GM19328 (cell line): ENCODE measurements at regions not wholly inside any gene's neighbourhood (a gene's known extent, or its start where the extent isn't known, plus 50 kb on each side); places are given as distances from the start of the nearest gene placed in this dataset.
"Not testable (repeated sequence)": the region's sequence is repeated elsewhere in the genome, so short reads cannot be mapped to it uniquely, and the experiment has no call there.

ENCODE experiments used
- ATAC-seq: cut with Tn5 transposase; IDR thresholded peaks from one replicate; pipeline ENCODE4 v1.9.1; 2021; ENCODE audit warnings: mild to moderate bottlenecking, moderate library complexity; ENCODE audit not compliant: unreplicated experiment

DNA sequence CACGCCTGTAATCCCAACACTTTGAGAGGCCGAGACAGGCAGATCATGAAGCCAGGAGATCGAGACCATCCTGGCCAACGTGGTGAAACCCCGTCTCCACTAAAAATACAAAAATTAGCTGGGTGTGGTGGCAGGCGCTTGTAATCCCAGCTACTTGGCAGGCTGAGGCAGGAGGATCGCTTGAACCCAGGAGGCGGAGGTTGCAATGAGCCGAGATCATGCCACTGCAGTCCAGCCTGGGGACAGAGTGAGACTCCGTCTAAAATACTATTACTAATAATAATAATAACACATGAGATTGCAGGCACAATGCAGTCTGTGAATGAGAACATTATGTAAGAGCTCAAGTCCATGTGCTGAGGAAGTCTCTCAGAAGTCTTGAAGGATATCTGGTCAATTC, 1684.4 kb downstream of the SPATA31A7 start:
- not testable (repeated sequence) for ATAC-seq

DNA sequence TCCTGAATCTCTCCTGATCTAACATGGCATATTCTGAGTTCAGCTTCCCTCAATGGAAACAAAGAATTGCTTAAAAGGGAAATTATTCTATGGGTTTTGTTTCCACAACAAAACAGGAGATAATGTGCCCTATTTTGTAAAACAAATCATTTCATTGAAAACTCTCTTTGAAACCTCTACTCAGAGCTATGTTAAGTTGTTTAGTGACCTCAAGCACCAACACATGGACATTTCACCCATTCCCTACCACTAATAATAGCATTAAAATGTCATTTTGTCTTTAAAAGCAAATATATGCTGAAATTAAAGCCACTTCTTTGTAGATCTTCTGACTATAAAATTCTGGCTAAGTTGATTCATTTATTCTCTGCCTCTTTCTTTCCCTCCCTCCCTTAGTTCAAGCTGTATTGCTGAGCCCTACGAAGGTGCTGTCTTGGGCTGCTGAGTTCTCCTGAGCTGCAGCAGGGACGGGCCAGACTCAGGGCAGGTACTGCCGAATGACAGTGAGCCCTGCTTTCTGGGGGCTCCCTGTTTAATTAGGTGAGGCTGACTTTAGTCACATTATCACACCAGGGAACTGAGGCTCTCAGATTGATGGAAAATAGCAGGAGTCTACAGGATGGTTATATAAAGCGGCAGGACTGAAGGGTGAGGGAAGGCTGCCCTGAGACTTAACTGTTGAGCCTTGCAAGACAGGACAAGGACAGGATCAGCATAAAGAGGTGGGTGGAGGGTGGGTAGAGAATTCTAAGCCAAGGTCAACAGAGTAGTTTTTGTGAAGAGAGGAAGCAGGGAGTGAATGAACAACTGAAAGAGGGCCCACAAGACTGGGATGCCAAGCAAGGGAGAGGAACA, 1685.1 kb downstream of the SPATA31A7 start:
- not testable (repeated sequence) for ATAC-seq

DNA sequence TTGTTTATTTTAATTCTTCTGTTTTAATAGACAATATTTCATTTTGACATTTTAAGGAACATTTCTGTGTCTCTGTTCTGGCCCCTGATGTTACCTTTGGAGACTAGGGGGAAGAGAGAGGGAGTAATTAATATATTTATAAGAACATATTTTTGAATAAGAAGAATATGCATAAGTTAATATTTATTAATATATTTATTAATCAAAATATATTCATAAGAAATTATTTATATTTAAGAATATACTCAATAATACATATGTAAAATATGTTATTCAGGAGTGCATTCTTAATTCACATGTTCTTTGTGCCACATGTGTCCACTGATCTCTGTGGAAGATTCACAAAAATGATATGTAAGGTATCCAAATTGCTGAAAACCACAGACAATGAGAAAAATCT, 1687.7 kb downstream of the SPATA31A7 start:
- not testable (repeated sequence) for ATAC-seq

DNA sequence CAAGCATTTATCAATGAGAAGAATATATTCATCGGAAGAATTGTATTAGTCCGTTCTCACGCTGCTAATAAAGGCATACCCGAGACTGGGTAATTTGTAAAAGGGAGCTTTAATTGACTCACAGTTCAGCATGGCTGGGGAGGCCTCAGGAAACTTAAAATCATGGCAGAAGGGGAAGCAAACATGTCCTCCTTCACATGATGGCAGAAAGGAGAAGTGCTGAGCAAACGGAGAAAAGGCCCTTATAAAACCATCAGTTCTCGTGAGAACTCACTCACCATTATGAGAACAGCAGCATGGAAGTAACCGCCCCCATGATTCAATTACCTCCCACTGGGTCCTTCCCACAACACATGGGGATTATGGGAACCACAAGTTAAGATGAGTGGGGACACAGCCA, 1688.2 kb downstream of the SPATA31A7 start:
- not testable (repeated sequence) for ATAC-seq

DNA sequence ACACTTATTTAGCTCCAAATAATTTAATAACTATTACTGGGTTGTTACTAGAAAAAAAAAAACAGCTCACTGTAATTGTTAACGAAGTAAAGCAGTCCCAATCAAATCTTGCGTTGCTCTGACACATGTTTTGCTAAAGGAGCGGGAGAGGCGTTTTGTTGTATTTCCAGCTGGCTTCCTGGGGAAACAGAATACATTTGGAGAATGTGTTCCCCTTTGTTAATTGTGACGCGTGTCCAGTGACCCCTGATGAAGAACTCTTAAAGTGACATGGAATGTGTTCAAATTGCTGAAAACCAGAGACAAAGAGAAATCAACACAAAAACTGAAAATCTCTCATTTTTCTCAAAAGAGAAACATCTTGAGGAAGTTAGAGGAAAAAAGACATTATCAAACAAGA, 1690.6 kb downstream of the SPATA31A7 start:
- ATAC-seq = not testable (repeated sequence)

DNA sequence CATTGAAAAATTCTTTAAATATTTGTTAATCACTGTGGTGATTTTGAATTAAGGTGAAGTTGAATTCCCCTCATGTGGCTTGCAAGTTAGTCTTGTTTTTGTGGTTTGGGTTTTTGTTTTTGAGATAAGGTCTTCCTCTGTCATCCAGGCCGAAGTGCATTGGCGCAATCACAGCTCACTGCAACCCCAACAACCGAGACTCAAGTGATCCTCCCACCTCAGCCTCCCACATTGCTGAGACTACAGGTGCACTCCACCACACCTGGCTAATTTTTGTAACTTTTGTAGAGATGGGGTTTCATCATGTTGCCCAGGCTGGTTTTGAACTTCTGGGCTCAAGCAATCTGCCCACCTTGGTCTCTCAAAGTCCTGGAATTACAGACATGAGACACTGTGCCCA, 1691.1 kb downstream of the SPATA31A7 start:
- ATAC-seq = not testable (repeated sequence)

DNA sequence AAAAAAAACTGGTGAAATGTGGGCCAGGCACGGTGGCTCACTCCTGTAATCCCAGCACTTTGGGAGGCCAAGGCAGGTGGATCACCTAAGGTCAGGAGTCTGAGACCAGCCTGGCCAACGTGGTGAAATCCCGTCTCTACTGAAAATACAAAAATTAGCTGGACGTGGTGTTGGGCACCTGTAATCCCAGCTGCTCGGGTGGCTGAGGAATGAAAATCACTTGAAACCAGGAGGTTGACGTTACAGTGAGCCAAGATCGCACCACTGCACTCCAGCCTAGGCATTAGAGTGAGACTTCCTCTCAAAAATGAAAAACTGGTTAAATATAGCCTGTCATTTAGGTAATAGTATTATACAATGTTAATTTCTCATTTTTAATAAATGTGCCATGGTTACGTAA, 1692.0 kb downstream of the SPATA31A7 start:
- ATAC-seq = not testable (repeated sequence)

DNA sequence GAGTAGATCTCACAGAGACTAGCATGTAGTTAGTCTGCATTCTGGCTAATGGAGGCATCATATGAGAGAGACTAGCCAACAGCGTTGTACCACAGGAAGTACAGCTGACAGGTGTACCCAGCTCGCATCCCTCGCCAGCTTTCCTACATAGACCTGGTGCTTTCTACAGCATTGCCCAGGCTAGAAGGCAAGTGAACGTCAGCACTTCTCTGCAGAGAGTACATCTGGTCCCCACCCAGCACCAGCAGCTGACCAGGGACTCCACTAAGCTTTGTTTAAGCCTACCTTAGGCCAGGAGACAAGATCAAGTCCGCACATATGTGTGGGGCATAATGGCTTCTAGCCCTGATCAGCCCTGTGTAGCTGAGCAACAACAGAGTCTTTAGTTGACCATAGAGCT, 1692.9 kb downstream of the SPATA31A7 start:
- ATAC-seq = not testable (repeated sequence)

DNA sequence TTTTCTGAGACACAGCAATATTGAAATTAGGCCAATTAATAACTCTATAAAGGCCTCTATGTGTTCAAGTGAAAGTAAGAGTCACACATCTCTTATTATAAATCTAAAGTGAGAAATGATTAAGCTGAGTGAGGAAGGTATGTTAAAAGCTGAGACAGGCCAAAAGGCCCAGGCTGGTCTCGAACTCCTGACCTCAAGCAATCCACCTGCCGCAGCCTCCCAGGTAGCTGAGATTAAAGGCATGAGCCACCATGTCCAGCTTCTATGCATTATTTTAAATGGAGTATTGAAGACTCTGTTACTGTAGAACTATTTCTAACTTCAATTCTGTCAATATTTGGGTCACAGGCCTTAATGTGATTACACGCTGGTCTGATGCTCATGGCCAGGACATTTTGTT, 1706.9 kb downstream of the SPATA31A7 start:
- not testable (repeated sequence) for ATAC-seq

DNA sequence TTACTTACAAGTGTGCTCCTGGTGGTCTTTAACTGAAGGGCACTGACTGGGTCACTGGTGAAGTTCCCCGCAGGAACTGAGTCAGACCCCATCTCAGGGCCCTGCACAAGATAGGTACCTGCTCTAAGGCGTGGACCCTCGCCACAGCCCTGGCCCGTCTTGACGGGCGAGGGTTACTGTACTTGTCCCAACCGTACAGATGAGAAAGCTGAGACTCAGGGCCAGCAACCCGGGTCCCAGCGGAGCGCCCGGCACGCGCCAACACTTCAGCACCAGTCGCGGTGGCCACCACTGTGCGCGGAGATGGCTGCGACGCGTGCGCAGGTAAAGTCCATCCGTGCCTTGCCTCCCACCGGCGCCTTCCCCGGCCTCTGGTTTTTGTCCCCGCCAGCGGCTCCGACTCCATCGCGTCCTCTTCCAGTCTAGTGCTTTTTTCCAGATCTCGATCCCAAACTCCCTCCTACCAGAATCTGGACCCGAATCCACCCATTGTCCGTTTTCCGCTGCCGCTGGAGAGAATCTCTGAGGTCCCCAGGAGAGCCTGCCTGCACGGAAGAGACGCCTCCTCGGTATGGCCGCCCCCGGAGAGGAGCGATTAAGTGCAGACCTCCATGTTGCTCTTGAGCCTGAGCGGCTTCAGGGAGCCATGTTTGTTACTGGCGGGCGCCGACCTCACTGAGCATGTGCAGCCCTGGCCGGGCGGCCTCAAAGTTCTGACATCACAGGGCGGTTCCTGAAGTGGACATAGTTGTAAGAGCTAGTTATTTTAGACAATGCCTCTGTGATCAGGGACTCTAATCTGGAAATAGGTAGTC, 1707.8 kb downstream of the SPATA31A7 start:
- ATAC-seq = not testable (repeated sequence)

DNA sequence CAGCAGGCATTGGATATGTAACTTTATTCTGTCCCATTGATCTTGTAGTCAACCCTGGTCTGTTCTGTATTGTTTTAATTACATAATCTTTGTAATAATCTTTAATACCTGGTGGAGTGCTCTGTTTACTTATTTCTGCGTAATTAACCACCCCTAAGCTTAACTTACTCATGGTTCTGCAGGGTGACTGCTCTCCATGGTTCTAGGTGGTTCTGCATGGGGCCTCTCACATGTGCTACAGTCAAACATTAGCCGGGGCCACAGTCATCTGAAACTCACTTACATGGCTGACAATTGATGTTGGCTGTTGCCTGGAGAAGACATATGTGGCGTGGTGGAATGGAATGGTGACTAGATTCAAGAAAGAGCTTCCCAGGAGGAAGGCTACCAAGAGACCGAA, 1709.8 kb downstream of the SPATA31A7 start:
- ATAC-seq = not testable (repeated sequence)

DNA sequence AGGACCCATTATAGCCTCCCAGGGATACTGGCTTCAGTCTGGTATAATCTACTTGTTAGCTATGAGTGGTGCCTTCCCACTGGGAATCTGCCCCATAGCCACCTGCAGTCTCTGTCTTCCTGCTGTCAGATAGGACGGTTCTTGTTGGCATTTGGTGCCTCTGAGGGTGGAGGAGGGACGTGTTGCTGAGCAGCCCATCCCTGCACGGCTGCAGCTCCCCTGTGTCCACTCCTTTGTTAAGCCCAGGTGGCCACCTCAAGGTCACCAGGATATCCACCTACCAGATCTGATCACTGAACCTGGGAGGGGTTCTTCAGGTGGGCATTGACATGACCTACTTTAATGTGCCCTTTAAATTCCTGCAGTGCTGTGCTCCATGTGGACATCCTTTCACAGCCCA, 1714.2 kb downstream of the SPATA31A7 start:
- ATAC-seq = not testable (repeated sequence)

DNA sequence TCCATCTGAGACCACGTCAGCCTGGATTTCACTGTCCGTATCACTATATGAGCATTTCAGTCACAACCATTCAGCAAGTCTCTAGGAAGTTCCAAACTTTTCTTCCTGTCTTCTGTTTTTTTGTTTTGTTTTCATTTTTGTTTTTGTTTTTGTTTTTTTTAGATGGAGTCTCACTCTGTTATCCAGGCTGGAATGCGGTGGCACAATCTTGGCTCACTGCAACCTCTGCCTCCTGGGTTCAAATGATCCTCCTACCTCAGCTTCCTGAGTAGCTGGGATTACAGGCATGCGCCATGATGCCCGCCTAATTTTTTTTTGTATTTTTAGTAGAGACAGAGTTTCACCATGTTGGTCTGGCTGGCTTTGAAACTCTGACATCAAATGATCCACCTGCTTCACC, 1715.9 kb downstream of the SPATA31A7 start:
- not testable (repeated sequence) for ATAC-seq

DNA sequence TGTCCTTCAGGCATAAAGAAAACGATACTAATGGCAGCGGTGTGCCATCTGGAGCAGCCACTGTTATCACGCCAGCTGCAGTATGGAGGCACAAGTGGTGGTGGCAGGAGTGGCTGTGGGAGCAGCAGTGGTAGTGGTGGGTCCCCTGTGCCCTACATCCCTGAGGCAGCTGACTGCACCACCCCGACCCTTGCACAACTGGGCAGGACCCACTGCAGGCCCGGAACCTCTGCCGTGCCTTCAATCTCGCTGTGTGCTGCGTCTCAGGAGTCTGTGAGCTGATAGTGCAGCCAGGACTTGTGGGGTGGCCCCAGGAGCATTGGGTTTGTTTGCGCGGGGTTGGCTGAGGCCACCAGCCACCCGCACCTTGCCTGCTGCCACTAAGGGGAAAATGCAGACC, 1718.0 kb downstream of the SPATA31A7 start:
- not testable (repeated sequence) for ATAC-seq

DNA sequence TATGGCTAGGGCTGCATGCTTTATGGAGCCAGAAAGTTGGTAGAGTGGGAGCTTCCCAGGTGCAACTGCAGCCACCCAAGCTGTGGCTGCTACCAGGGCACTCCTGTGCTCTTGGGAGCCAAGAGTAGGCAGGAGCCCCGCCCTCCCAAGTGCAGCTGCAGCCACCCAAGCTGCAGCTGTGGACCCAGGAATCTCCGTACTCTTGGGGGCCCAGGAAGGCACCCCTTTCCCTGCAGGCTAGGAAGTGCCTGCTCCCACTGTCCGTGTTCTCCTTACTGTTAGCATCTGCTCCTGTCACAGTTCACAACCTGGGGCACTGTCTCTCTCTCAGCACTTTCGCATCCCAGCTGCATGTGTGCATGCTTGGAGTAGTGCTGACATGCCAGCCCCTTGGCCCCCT, 1718.4 kb downstream of the SPATA31A7 start:
- not testable (repeated sequence) for ATAC-seq

DNA sequence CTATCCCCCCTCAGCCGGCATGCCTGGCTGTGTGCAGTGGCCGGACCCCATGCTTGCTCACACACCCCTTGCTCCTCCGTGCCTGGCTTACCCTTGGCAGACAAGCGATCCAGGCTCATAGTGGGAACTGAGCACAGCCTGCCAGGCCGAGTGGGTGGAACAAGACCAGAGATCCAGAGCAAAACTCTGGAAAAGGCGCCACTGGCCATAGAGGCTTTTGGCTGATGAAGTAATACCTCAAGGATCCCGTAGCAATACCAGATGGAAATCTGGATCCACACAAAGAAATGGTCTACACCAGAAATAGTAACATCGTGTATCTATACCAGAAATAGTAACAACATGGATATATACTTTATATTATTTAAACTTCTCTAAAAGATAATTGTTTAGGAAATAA, 1719.6 kb downstream of the SPATA31A7 start:
- not testable (repeated sequence) for ATAC-seq

DNA sequence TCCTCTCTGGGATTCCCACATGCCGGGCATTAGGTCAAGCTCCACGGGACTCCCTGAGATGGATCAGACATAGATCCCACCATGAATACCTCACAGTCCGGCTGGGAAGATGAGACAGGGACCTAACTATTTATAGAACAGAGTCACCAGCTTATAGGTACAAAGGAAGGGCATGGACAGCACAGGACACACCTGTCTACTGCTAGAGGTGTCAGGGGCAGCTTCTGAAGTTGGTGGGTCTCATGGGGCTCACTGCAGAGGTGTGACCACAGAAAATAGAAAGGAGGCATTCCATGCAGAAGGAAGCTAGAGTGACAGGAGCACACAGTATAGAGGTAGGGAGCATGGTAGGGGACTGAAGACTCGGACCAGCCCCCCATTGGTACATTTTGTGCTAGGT, 1722.4 kb downstream of the SPATA31A7 start:
- not testable (repeated sequence) for ATAC-seq

DNA sequence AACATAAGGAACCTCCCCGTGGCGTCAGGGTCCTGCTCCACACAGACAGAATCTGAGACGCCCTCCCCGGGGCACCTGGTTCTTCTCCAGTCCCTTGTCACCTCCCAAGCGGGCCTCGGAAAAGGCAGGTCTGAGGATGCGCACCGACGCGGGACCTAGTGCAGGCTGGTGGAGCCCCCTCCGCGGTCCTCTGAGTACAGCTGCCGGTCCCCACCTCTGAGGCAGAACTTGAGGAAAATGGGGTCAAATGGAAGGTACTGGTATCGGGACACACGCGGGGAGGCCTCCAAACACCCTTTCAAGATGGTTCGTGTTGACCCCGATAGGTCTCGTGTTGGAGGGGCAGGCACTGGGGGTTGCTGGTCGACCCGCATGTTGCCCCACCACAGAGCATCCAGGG, 1725.3 kb downstream of the SPATA31A7 start:
- ATAC-seq = peak; percentile 14

DNA sequence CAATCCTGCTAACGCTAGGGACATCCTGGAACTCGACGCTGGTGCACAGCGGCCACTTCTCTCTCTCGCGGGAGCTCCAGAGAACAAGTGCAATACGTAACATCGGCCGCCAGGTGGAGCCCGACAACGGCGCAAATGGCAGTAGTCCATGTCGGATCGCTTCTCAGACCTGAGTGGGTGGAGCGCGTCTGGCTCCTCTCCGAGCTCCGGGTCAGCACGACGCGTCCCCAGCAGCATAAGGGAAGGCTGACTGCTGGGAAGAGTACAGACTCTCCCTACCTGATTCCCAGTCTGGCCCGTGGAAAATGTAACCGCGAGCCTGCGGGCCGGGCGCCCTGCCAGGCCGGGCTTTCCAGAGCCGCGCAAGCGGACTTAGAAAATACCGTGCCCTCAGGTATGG, 1725.8 kb downstream of the SPATA31A7 start:
- ATAC-seq = peak; percentile 93

DNA sequence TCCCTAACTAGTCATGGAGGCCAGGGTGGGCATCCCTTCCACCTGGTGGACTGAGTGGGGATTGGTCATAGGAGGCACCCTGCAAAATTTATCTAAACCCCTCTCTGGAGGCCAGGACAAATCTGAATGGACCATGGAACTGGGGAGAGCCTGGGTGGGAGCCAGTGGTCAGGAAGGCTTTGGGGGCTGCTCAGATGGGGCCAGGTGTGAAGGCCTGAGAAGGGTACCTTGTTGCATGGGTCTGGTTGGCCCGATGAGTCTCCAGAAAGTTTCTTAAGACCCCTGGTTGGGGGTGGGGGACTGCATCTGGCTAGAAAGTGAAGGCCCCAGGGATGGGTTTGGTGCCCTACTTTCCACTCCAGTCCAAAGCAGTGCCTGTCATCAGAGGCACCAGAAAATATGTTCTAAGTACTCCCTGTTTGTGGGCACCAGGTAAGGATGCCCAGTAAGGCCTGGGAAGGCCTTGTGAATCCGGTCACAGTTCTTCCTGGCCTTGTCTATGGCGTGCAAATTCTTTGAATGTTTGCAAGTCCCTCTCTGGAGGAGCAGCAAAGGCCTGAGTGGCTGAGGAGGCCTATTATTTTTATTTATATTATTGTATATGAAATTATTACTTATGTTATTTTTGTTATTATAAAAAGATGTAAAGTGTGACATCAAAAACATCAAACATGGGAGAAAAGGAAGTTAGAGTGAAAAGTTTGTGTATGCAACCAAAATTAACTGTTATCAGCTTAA, 1729.0 kb downstream of the SPATA31A7 start:
- not testable (repeated sequence) for ATAC-seq

DNA sequence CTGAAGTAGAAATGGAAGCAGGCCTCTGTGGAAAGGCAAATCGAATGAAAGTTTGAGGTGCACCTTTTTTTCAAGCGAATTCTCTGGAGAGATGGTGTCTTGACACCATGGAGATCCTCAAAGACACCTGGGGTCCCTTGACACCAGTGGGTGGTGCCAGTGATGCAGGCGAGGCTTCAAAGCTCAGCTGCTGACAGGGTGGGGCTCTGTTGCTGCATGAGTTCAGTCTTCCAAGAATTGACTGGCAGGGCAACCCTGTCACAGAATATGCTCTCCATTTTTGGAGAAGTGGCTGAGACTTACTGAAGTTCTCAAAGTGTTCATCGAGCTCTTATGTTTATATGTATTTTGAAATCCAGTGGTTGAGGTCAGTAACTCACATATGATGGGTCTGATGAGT, 1741.6 kb downstream of the SPATA31A7 start:
- ATAC-seq = not testable (repeated sequence)
